NCI-H2107 treated with DMSO at 0.1 percent for 48 hours (cell line): ENCODE measurements at regions not wholly inside any gene's neighbourhood (a gene's known extent, or its start where the extent isn't known, plus 50 kb on each side); places are given as distances from the start of the nearest gene placed in this dataset.
A peak's percentile ranks its signal among the peaks of the same experiment; 100 is the strongest.
"Not testable (repeated sequence)": the region's sequence is repeated elsewhere in the genome, so short reads cannot be mapped to it uniquely, and the experiment has no call there.

Source experiments
- DNase-seq: peaks from one replicate; lab custom pipeline; 2025; ENCODE audit not compliant: unreplicated experiment; lab: John Stamatoyannopoulos, UW

- DNase-seq: no peak
Measured at GRCh38 chr5:100694100-100694499, 158.9 kb downstream of the FAM174A start.

- no peak for DNase-seq
Measured at GRCh38 chr5:100697970-100698369, 162.8 kb downstream of the FAM174A start.

- DNase-seq: no peak
Measured at GRCh38 chr5:100706776-100707175, 171.6 kb downstream of the FAM174A start.

- no peak for DNase-seq
Measured at GRCh38 chr5:100708645-100709171, 173.5 kb downstream of the FAM174A start.

- DNase-seq: no peak
Measured at GRCh38 chr5:100709771-100710170, 174.6 kb downstream of the FAM174A start.

- DNase-seq: not testable (repeated sequence)
Measured at GRCh38 chr5:100714780-100715179, 179.6 kb downstream of the FAM174A start.

- no peak for DNase-seq
Measured at GRCh38 chr5:100722657-100723056, 180.4 kb downstream of the ST8SIA4 start.

- DNase-seq: no peak
Measured at GRCh38 chr5:100723229-100723628, 179.9 kb downstream of the ST8SIA4 start.

GRCh38 chr5:100726116-100726515, 177.0 kb downstream of the ST8SIA4 start:
- DNase-seq: no peak

- peak; percentile 24 for DNase-seq
Measured at GRCh38 chr5:100731768-100732167, 171.3 kb downstream of the ST8SIA4 start.

- DNase-seq: no peak
Measured at GRCh38 chr5:100746730-100747129, 156.4 kb downstream of the ST8SIA4 start.

GRCh38 chr5:100749771-100750284, 153.3 kb downstream of the ST8SIA4 start:
- DNase-seq: no peak

GRCh38 chr5:100755435-100755834, 147.6 kb downstream of the ST8SIA4 start:
- no peak for DNase-seq
